ENCODE measurements at regions not wholly inside any gene's neighbourhood (a gene's known extent, or its start where the extent isn't known, plus 50 kb on each side); places are given as distances from the start of the nearest gene placed in this dataset.
"Not testable (repeated sequence)": the region's sequence is repeated elsewhere in the genome, so short reads cannot be mapped to it uniquely, and the experiment has no call there.

DNA sequence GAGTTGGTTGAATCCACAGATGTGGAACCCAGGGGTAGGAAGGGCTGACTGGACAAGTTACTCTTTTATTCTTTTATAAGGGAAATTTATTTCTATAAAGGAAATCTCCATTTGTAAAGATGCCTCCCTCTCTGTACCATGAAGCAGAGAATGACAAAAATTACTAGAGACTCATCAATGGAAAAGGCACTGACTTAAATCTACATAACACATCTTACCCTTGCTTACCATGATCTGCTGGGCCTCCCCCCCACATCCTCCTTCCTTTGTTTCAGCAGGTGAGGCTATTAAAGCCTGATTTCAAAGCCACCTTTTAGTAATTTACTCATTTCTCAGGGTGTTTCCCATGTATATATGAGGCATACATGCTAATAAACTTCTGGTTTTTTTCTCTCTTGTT is 130.2 kb upstream of the HDDC2 start:
- no peak for DNase-seq (ENCODE audit: low read depth)

DNA sequence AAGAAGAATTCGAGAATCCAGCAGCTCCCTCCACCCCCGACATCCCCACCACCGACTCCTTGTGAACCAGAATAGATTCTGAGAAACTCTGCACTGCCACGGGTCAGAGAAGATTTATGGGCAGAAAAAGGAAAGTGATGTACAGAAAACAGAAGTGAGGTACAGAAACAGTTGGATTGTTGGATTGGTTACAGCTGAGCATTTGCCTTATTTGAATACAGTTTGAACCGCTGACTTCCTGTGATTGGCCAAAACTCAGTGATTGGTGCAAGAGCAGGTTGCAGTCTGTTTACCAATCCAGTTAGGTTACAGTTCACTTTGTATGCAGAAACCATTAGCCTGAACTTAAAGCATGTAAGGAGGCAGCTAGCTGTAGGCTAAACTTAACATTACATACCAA is 131.2 kb upstream of the HDDC2 start:
- no peak for DNase-seq (ENCODE audit: low read depth)

- DNase-seq (ENCODE audit: low read depth), result no peak
These were observed 133.0 kb upstream of the HDDC2 start for GRCh38 chr6:125434760-125435159.

DNA sequence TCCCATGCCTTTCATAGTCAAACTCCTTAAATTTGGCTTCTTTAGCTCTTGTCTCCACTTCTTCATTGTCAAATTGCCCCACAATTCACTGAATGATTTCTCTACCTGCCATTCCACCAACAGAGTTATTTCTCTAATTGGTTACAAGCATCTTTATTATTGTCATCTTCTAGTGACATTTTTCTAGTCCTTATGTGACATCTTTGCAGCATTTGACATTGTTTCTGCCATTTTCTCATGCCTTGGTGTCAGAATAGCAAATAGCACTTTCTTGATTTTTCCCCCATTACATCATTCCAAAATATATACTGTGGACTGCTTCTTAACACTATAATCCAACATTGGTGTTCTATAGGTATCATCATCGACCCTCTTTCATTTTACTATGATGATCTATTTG is 137.7 kb upstream of the HDDC2 start:
- DNase-seq (ENCODE audit: low read depth), result no peak

DNA sequence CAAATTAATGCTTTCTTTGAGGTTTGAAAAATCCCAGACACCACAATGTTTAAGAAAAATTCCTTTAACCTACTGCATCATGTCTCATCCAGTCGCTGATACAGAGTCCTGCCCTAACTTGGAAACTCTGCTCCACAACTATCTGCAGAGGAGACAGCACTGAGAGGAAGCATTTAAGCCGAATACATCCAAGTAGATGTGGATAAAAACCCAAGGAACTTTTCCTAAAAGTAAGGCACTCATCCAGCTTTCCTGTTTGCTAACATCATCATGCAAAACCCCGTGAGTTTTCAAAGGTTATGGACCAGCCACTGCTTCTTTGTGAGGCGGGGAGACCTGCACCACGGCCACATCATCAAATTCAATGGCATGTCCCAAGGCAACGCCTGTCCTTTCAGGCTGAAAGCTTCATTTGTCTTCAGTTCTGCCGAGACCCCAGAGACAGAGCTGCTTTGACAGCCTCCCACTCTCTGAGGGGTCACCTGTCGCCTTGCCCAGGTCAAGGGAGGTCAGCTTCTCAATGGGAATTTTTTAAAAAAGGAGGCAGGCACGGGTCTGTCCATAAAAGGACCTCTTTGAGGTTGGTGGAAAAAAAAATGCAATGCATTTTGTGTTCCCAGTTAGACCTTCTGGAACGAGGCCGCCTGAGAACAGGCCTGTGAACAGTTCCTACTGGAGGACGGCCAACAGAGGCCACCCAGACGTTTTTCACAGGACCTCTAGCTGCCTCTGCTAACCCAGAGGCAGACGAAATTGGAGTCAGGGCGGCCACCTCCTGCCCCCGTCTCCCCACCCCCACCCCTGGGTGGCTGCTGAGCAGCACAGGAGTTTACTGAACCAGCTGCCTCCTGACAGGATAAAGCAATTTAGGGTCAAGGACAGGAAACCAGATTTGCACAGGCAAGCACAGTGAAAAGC is 142.5 kb upstream of the HDDC2 start:
- DNase-seq (ENCODE audit: low read depth), result no peak

GRCh38 chr6:125445054-125445453 is 143.3 kb upstream of the HDDC2 start:
- no peak for DNase-seq (ENCODE audit: low read depth)

DNA sequence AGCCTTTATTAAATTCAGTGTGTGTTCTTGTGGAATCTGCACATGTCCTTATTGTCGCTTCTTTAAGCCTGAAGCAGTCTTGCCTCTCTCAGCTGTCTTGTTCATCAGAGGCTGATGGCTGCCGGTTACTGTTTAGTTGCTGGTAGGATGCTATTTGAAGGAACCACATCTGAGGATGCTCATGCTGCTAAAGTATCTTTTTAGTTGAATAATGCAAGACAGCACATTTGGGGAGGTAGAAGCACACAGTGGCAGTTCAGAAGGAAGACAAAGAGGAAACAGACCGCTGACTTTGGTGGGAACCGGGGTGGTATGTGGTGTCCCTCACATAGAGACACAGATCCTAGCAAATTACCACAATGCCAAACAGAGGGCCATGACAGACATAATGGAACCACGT is 144.2 kb upstream of the HDDC2 start:
- DNase-seq (ENCODE audit: low read depth), result no peak

GRCh38 chr6:125451750-125452149 is 150.0 kb upstream of the HDDC2 start:
- DNase-seq (ENCODE audit: low read depth), result no peak

- DNase-seq (ENCODE audit: low read depth), result no peak
These were observed 151.7 kb upstream of the HDDC2 start for GRCh38 chr6:125453516-125453915.

GRCh38 chr6:125454351-125454750 is 152.6 kb upstream of the HDDC2 start:
- DNase-seq (ENCODE audit: low read depth), result no peak

- not testable (repeated sequence) for DNase-seq (ENCODE audit: low read depth)
These were observed 156.7 kb upstream of the HDDC2 start for GRCh38 chr6:125458493-125458892.

- not testable (repeated sequence) for DNase-seq (ENCODE audit: low read depth)
These were observed 163.6 kb upstream of the HDDC2 start for GRCh38 chr6:125465332-125465731.

- DNase-seq (ENCODE audit: low read depth), result peak; percentile 39
These were observed 168.1 kb upstream of the HDDC2 start for GRCh38 chr6:125469915-125470314.

DNA sequence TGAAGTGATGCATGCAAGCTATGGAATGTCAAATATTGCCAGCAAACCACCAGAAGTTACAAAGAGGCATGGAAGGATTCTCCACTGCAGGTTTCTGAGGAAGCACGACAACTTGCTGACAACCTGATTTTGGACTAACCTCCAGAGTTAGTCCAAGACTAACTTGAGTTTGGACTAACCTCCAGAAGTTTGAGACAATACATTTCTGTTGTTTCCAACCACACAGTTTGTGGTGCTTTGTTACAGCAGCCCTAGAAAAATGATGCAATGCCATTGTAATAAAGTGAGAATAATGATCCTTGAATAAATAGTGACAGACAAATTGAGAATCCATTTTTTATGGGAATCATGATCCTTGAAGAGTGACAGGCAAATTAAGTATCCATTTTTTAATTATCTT is 169.9 kb upstream of the HDDC2 start:
- no peak for DNase-seq (ENCODE audit: low read depth)

DNA sequence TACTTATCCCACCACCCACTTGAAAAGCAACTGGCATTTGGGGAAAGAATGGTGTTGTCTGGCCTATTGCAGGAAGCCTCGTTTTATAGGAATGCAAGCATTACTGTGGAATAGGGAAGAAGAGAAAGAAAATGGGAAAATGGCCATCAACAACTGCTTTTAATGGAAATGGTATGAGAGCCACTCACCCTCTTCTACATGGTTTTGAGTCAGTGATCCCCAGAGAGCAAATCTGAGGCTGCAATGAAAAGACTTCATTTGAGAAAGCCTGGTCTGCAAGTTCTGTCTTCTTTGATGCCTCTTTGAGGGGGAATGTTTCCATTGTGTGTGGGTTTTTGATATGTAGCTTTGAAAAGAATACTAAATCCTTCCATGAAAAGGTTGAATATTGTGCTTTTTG is 172.3 kb upstream of the HDDC2 start:
- DNase-seq (ENCODE audit: low read depth), result no peak

GRCh38 chr6:125477156-125477555 is 175.4 kb upstream of the HDDC2 start:
- peak; percentile 10 for DNase-seq (ENCODE audit: low read depth)

DNA sequence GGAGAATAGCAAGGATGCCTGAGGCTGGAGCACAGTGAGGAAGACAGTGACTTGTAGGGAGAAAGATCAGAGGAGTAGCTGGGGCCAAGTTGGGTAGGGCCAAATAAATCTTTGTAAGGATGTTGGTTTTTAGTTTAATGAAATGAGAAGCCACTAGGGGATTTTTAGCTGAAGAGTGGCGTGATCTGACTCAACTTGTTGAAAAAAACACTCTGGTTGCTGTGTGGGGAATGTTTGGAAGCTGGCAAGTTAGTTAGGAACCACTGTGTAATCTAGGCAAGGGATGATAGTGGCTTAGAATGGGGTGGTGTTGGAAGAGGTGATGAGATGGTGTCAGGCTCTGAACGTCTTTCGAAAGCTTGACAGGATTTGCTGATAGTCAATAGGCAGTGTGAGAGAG is 176.1 kb upstream of the HDDC2 start:
- DNase-seq (ENCODE audit: low read depth), result no peak

- no peak for DNase-seq (ENCODE audit: low read depth)
These were observed 178.4 kb upstream of the HDDC2 start for GRCh38 chr6:125480146-125480545.

DNA sequence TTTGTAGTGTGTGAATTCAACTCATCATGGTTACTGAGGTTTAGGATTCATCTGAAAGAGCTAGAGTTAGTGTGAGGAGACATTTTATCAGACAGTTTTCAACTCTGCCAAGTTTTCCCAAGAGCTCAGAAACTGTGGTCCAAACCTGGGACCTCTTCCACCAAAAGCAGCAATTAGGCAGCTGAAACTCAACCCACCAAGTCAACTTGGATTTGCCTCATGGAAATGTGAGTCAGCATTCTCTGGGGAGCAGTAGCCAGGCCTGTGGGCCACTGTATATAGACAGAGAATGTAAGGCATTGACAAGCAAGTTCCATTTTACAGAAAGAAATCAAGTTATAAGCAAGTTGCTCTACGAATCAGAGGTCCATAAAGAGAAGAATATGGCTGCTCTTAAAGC is 178.8 kb upstream of the HDDC2 start:
- DNase-seq (ENCODE audit: low read depth), result no peak

- DNase-seq (ENCODE audit: low read depth), result no peak
These were observed 179.3 kb upstream of the HDDC2 start for GRCh38 chr6:125481056-125481455.

- no peak for DNase-seq (ENCODE audit: low read depth)
These were observed 184.0 kb upstream of the HDDC2 start for GRCh38 chr6:125485757-125486156.

DNA sequence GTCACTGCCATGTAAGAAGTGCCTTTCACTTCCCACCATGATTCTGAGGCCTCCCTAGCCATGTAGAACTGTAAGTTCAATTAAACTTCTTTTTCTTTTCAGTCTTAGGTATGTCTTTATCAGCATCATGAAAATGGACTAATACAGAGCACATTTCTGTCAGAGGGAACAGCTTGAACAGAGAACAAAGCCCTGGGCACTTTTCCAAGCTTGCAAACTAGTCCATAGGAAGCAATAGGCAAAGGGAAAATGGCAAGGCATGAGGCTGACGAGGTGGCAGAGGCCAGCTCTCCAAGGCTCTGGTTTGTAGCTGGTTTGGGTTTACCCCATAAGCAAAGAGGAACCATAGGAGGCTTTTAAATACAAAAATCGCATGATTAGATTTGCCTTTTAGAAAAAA is 185.1 kb upstream of the HDDC2 start:
- no peak for DNase-seq (ENCODE audit: low read depth)

- DNase-seq (ENCODE audit: low read depth), result no peak
These were observed 188.0 kb upstream of the HDDC2 start for GRCh38 chr6:125489579-125490285.

Measured in iris pigment epithelial cell (primary cell).